ENCODE measurements at regions not wholly inside any gene's neighbourhood (a gene's known extent, or its start where the extent isn't known, plus 50 kb on each side); places are given as distances from the start of the nearest gene placed in this dataset.

- TF ChIP-seq CTCF (IDR thresholded peaks at IDR 0.05) (no peak), POLR2A (IDR thresholded peaks at IDR 0.05) (no peak)
Measured at GRCh38 chr3:25086721-25087120, 341.3 kb upstream of the RARB start.

Measured in testis (tissue), 2 donors.